ENCODE measurements at regions not wholly inside any gene's neighbourhood (a gene's known extent, or its start where the extent isn't known, plus 50 kb on each side); places are given as distances from the start of the nearest gene placed in this dataset.

DNA sequence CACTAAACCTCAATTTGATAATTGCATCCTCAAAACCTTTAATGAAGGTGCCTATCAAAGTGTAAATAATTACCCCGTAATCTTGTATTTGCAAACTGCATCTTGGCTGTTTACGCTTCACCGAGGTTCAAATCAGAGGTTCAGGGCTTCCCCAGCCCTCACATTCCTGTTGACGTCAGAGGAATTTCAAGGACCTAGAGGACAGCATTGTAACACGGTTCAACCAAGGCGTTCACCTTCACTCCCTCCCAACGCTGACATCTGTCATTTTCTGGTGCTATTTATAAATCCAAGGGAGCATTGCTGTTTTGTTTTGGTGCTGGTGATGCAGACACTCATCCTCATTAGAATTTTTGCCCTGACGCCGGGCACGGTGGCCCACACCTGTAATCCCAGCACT is 691.6 kb upstream of the RBFOX1 start:
- Histone ChIP-seq H3K27me3 (peaks cover 0 to 23% (median 0%) of the 10 kb centered on the region in 9 donors), H3K27ac (no peak overlapping the region), H3K4me1 (no peaks in the 10 kb centered on the region), H3K9me3 (no peaks in the 10 kb centered on the region), H3K4me3 (no peak overlapping the region), H3K36me3 (no peaks in the 10 kb centered on the region)
- intact Hi-C loops (cut with DNase I): loop anchor here in 9 of 10 donors (5.0 to 10.0 kb wide), 7 partner anchors 1026 to 1406 kb away; no protein-coding TSS in a partner anchor
- ATAC-seq: peak in 2 of 4 donors; percentile 36 to 38
- no peak for TF ChIP-seq POLR2A (IDR thresholded peaks at IDR 0.05)
- TF ChIP-seq, protein P1, sequence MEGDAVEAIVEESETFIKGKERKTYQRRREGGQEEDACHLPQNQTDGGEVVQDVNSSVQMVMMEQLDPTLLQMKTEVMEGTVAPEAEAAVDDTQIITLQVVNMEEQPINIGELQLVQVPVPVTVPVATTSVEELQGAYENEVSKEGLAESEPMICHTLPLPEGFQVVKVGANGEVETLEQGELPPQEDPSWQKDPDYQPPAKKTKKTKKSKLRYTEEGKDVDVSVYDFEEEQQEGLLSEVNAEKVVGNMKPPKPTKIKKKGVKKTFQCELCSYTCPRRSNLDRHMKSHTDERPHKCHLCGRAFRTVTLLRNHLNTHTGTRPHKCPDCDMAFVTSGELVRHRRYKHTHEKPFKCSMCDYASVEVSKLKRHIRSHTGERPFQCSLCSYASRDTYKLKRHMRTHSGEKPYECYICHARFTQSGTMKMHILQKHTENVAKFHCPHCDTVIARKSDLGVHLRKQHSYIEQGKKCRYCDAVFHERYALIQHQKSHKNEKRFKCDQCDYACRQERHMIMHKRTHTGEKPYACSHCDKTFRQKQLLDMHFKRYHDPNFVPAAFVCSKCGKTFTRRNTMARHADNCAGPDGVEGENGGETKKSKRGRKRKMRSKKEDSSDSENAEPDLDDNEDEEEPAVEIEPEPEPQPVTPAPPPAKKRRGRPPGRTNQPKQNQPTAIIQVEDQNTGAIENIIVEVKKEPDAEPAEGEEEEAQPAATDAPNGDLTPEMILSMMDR (IDR thresholded peaks at IDR 0.05): no peak
- DNase-seq: no peak
- 39 to 60% (median 51%) methylated on average over 10 of the region's 10 CpGs for WGBS, 4 donors

- DNase-seq: no peak
- WGBS, 4 donors: 95 to 99% (median 96%) methylated on average over 4 of the region's 4 CpGs
- Histone ChIP-seq H3K9me3 (no peaks in the 10 kb centered on the region), H3K36me3 (no peaks in the 10 kb centered on the region), H3K27me3 (peaks cover 0 to 7% (median 0%) of the 10 kb centered on the region in 9 donors), H3K4me1 (no peaks in the 10 kb centered on the region), H3K4me3 (no peak overlapping the region), H3K27ac (no peak overlapping the region)
- no peak for ATAC-seq
- TF ChIP-seq, protein P1 (IDR thresholded peaks at IDR 0.05): no peak
- TF ChIP-seq POLR2A (IDR thresholded peaks at IDR 0.05): no peak
- intact Hi-C loops (cut with DNase I): no loop called here
Measured at GRCh38 chr16:6636457-6636856, 696.2 kb upstream of the RBFOX1 start.

DNA sequence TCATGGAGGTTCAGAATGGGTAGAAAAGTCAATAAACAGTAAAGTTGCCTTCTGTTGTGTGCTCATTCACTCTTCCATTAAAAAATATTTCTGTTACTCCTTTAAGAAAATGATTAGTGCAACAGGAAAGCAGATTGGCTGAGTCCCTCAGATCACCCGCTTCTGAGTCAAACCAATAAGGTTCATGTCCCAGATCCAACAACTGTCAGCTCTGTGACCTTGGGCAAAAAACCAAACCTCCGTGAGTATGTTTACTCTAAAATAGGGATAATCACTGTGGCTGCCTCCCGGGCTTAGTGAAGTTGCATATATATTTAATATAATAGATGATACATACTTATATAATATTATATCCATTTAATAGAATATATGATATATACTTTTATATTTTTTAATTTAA is 698.5 kb upstream of the RBFOX1 start:
- intact Hi-C loops (cut with DNase I): no loop called here
- ATAC-seq (no peak), DNase-seq (no peak)
- Histone ChIP-seq H3K4me3 (no peak overlapping the region), H3K36me3 (no peaks in the 10 kb centered on the region), H3K4me1 (no peaks in the 10 kb centered on the region), H3K27ac (no peak overlapping the region), H3K27me3 (no peaks in the 10 kb centered on the region), H3K9me3 (no peaks in the 10 kb centered on the region)
- TF ChIP-seq, protein P1 (IDR thresholded peaks at IDR 0.05): no peak
- no peak for TF ChIP-seq POLR2A (IDR thresholded peaks at IDR 0.05)
- 83 to 87% (median 85%) methylated on average over 3 of the region's 3 CpGs for WGBS, 4 donors

- WGBS, 4 donors: 62 to 83% (median 81%) methylated on average over 5 of the region's 5 CpGs
- Histone ChIP-seq H3K4me1 (no peaks in the 10 kb centered on the region), H3K27me3 (no peaks in the 10 kb centered on the region), H3K9me3 (no peaks in the 10 kb centered on the region), H3K36me3 (no peaks in the 10 kb centered on the region), H3K4me3 (no peak overlapping the region), H3K27ac (no peak overlapping the region)
- ATAC-seq (no peak), DNase-seq (no peak)
- intact Hi-C loops (cut with DNase I): no loop called here
- no peak for TF ChIP-seq POLR2A (IDR thresholded peaks at IDR 0.05)
- TF ChIP-seq, protein P1 (IDR thresholded peaks at IDR 0.05): no peak
Measured at GRCh38 chr16:6633456-6633855, 699.2 kb upstream of the RBFOX1 start.

Data from heart left ventricle (tissue), 16 donors.